HepG2 (cell line): ENCODE measurements at regions not wholly inside any gene's neighbourhood (a gene's known extent, or its start where the extent isn't known, plus 50 kb on each side); places are given as distances from the start of the nearest gene placed in this dataset.

Experiments
- ARID3A ChIP-seq: IDR thresholded peaks from 2 replicates; pipeline ENCODE4 v1.6.1; 2012; ENCODE audit warnings: low read depth, low read length, improper control_type of control experiment
- ARNT2 ChIP-seq: sonication (generic); formaldehyde crosslinking; IDR thresholded peaks from 2 replicates; pipeline ENCODE4 v1.8.0; 2022; ENCODE audit warnings: mild to moderate bottlenecking, low read depth, missing genetic modification reagents, moderate library complexity
- ATAD3A ChIP-seq: sonication (generic); formaldehyde crosslinking; IDR thresholded peaks from 2 replicates; pipeline ENCODE4 v1.4.0; 2020; ENCODE audit warnings: missing genetic modification reagents
- CREM ChIP-seq, 2 experiments: sonication (generic) in 1 of 2; formaldehyde crosslinking in 1 of 2; IDR thresholded peaks; 2 replicates each; pipeline versions ENCODE4 v1.4.0 to v1.6.1; 2016 to 2020; ENCODE audit warnings: antibody characterized with exemption in 1 of 2, mild to moderate bottlenecking in 1 of 2, missing genetic modification reagents in 1 of 2
- EP300 ChIP-seq, 3 experiments: sonication (generic) in 1 of 3; formaldehyde crosslinking in 1 of 3; IDR thresholded peaks; 2 replicates each; pipeline versions ENCODE4 v1.5.1 to v1.6.1; 2011 to 2020; ENCODE audit warnings: low read depth in 2 of 3, low read length in 2 of 3, borderline replicate concordance in 1 of 3, improper control_type of control experiment in 1 of 3, mild to moderate bottlenecking in 1 of 3, missing genetic modification reagents in 1 of 3, moderate library complexity in 1 of 3
- FOXP4 ChIP-seq: sonication (generic); formaldehyde crosslinking; IDR thresholded peaks from 2 replicates; pipeline ENCODE4 v1.4.0; 2020; ENCODE audit warnings: missing genetic modification reagents
- HMGA1 ChIP-seq: sonication (generic); formaldehyde crosslinking; conservative IDR thresholded peaks from 2 replicates; pipeline ENCODE4 v1.4.0; 2020; ENCODE audit warnings: missing genetic modification reagents
- HMGXB3 ChIP-seq: sonication (generic); formaldehyde crosslinking; IDR thresholded peaks from 2 replicates; pipeline ENCODE4 v1.4.0; 2020; ENCODE audit warnings: missing genetic modification reagents, borderline replicate concordance
- MIER3 ChIP-seq: IDR thresholded peaks from 2 replicates; pipeline ENCODE4 v1.6.1; 2016; ENCODE audit warnings: missing compliant biosample characterization, borderline replicate concordance
- MTA1 ChIP-seq: sonication (generic); formaldehyde crosslinking; IDR thresholded peaks from 2 replicates; pipeline ENCODE4 v1.4.0; 2020; ENCODE audit warnings: missing genetic modification reagents, mild to moderate bottlenecking, borderline replicate concordance
- SNAPC5 ChIP-seq: sonication (generic); formaldehyde crosslinking; IDR thresholded peaks from 2 replicates; pipeline ENCODE4 v1.8.1; 2023; ENCODE audit warnings: mild to moderate bottlenecking, missing genetic modification reagents, borderline replicate concordance
- ZBTB1 ChIP-seq: sonication (generic); formaldehyde crosslinking; IDR thresholded peaks from 2 replicates; pipeline ENCODE4 v1.4.0; 2020; ENCODE audit warnings: missing genetic modification reagents, borderline replicate concordance
- ZFY ChIP-seq: sonication (generic); formaldehyde crosslinking; IDR thresholded peaks from 2 replicates; pipeline ENCODE4 v1.4.0; 2020; ENCODE audit warnings: missing genetic modification reagents
- ZNF142 ChIP-seq: sonication (generic); formaldehyde crosslinking; IDR thresholded peaks from 2 replicates; pipeline ENCODE4 v1.4.0; 2020; ENCODE audit warnings: missing genetic modification reagents
- ZNF766 ChIP-seq: sonication (generic); formaldehyde crosslinking; IDR thresholded peaks from 2 replicates; pipeline ENCODE4 v1.5.0; 2020; ENCODE audit warnings: missing genetic modification reagents, borderline replicate concordance

GRCh38 chr2:138277062-138277461, 224.5 kb upstream of the SPOPL start (continued):
- TF ChIP-seq ZNF142 (CRISPR knock-in tag): no peak
- no peak for TF ChIP-seq ARID3A
- TF ChIP-seq CREM (IDR thresholded peaks at IDR 0.05): 0 out of 2 replicates have a peak, but pooled peaks have one; percentile 10
- no peak for TF ChIP-seq CREM (CRISPR knock-in tag; IDR thresholded peaks at IDR 0.05)
- no peak for TF ChIP-seq MTA1 (CRISPR knock-in tag)
- no peak for TF ChIP-seq ATAD3A (CRISPR knock-in tag)
- no peak for TF ChIP-seq MIER3 (CRISPR knock-in tag)
- TF ChIP-seq FOXP4: peak; percentile 48; the same call in 1 of the 2 replicates
- no peak for TF ChIP-seq HMGA1 (CRISPR knock-in tag)
- TF ChIP-seq ZBTB1 (CRISPR knock-in tag): no peak
- TF ChIP-seq EP300 (IDR thresholded peaks at IDR 0.05; ENCODE audit: low read depth in 2 of 2, low read length in 2 of 2): peak in 1 of 2 experiments; percentile 40; a peak in 1 of 4 replicates
- no peak for TF ChIP-seq EP300 (CRISPR knock-in tag; IDR thresholded peaks at IDR 0.05; ENCODE audit: borderline replicate concordance)
- TF ChIP-seq SNAPC5 (CRISPR knock-in tag): no peak
- TF ChIP-seq ARNT2 (CRISPR knock-in tag): no peak
- no peak for TF ChIP-seq ZFY (CRISPR knock-in tag)
- no peak for TF ChIP-seq ZNF766 (CRISPR knock-in tag)
- TF ChIP-seq HMGXB3 (CRISPR knock-in tag): no peak
